HG02938 (cell line): ENCODE measurements at regions not wholly inside any gene's neighbourhood (a gene's known extent, or its start where the extent isn't known, plus 50 kb on each side); places are given as distances from the start of the nearest gene placed in this dataset.
"Not testable (repeated sequence)": the region's sequence is repeated elsewhere in the genome, so short reads cannot be mapped to it uniquely, and the experiment has no call there.

Source experiments
- ATAC-seq: cut with Tn5 transposase; IDR thresholded peaks from one replicate; pipeline ENCODE4 v1.9.1; 2021; ENCODE audit warnings: mild to moderate bottlenecking, moderate library complexity; ENCODE audit not compliant: unreplicated experiment

- no peak for ATAC-seq
Observed at GRCh38 chr7:20839196-20839735, 52.6 kb upstream of the SP8 start.

DNA sequence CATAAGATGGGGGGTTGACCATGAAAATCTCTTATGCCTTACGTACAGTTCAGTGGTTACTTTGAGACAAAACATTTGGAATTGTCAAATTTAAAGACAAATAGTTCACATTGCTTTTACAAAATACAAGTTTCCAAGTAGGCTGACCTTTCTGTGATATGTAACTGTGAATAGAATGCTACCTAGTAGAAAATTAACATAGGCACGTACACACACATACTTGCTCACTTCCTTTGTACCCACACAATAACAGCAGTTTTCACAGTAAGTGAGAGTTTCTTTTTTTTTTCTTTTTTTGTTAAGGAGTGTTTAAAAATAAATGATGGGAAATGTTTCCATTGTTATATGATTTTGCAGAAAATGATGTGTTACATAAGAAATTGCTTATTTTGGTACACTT is 53.3 kb upstream of the SP8 start:
- no peak for ATAC-seq

GRCh38 chr7:20846791-20847190 is 60.1 kb upstream of the SP8 start:
- ATAC-seq, result no peak

- ATAC-seq, result no peak
Observed at GRCh38 chr7:20858951-20859350, 72.3 kb upstream of the SP8 start.

GRCh38 chr7:20861468-20861867 is 74.8 kb upstream of the SP8 start:
- no peak for ATAC-seq

DNA sequence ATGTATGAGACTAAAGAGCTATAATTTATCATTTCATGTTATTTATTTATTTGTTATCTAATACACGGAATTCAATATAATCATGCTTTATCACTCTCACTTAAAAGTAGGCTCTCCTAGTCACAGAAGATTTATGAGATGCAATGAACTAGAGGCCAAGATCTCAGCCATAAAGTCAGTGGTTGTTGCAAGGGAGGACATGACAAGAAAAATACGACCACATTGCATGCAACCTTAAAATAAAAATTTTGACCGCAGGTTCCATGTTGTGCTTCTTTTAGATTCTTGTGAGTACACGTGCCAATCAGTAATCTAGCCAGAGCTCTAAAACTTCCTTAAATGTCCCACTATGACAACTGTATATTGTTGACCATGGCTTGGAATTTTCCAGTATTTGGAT is 75.9 kb upstream of the SP8 start:
- ATAC-seq, result no peak

DNA sequence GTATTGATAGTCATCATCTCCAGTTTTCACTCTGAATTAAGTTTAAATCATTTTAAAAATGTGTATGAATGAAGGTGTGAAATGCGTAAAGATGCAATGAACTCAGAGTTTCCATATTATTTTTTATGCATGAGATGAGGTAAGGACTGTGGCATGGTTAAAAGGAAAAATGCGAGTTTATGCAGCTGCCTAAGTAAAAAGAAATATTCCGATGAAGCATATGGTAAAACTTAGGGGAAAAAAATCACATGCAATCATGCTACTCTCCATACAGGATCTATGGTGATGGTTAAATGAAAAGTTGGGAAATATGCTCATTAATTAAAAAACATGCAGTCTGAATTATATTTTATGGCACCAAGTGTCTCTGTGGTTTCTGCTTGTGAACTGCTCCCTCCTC is 77.5 kb upstream of the SP8 start:
- no peak for ATAC-seq

GRCh38 chr7:20865684-20866083 is 79.0 kb upstream of the SP8 start:
- no peak for ATAC-seq

- no peak for ATAC-seq
Observed at GRCh38 chr7:20870977-20871376, 84.3 kb upstream of the SP8 start.

DNA sequence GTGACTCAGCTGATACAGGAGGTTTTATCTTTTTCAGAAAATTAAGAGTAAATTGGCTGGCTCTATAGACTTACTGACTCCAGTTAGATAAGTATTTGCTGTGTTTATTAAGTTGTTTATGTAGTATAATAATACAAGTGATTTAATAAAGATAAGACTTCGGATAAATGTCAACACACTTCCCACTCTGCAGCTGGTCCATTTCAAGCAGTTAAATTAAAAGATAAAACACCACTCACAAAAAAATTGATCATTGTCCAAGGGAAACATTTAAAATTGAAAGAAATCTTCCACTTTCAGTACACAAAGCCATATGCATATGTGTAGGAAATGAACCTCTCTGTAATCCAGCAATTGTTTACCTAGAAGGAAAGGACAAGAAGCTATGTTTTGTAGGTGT is 106.1 kb upstream of the SP8 start:
- ATAC-seq, result no peak

GRCh38 chr7:20894806-20895205 is 108.1 kb upstream of the SP8 start:
- no peak for ATAC-seq

DNA sequence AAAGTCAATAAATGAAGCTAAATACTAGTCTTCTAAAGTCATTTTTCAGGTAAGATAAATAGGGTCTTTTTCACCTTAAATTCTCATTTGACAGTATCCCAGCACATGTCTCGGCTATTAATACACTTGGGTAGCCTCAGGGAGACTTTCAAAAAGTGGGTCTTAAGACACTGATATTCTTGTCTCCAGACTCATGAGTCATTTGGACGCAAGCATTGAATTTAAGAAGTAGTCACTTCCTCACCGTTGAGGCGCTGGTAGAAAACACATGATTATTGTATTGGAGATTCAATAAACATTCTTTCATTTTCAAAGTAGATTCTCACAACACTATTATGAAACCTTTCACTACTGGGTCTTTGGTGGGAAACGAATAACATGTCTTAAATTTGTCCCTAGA is 108.9 kb upstream of the SP8 start:
- no peak for ATAC-seq

DNA sequence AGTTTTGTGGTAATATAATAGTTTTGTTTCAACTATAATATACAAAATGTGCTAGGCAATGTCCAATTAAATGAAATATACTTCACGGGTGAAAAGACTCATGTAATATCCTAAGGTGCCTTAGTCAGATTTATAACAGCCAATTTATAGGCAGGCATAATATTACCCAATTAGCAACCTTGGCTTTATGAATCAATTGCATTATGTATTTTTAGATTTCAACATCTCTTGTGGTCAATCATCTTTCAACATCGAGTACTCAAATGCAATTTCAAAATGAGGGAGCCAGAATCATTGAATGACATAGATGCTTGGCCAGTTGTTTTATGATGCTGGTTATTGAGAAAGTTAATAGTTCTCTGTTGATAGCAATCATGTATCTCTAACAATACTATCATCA is 110.3 kb upstream of the SP8 start:
- ATAC-seq, result no peak

DNA sequence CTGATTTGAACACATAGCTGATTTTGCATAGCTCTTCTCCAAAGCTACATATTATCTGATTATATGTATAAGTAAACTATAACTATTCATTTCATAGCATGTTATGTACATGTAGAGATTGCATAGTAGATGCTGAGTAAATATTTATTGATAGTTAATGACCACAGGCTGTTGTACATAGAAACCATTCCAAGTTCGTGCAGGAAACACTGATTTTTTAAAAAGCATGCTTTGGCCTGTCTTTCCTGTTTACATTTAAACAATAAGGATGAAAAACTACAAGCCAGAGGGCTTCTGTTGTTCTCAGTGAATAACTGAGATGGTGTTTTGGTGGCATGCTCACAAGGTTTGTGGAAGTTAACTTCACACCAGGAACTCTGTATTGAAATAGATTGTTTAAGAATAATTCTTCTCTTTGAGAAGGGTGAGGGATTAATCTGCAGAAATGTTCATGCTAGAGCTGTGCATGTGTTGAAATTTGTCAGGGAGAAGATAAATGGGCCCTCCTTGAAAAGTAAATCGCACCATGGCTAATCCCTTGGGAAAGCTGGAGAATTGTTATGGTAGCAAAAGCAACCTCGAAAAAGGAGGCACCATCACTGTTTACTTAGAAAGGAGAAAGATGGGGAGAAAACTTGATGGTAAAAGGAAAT is 120.2 kb upstream of the SP8 start:
- no peak for ATAC-seq

GRCh38 chr7:20911081-20911480 is 124.4 kb upstream of the SP8 start:
- no peak for ATAC-seq

DNA sequence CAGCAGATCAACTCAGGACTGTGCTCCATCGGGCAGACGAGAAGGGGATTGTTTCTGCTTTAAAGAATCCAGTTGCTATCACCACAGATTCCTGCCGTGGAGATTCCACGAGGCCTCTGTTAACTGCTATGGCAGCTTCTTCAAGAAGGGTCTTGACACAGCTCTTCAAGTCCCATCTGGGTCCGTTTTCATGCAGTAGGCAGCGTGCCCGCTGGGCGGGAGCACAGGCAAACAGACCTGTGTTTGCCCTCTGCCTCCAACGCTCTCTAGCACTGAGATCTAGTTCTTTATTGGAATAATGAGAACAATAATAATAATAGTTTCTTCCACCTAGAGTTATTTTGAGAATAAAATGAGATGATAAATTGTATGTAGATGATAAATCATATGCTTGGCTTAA is 127.2 kb upstream of the SP8 start:
- ATAC-seq, result no peak

DNA sequence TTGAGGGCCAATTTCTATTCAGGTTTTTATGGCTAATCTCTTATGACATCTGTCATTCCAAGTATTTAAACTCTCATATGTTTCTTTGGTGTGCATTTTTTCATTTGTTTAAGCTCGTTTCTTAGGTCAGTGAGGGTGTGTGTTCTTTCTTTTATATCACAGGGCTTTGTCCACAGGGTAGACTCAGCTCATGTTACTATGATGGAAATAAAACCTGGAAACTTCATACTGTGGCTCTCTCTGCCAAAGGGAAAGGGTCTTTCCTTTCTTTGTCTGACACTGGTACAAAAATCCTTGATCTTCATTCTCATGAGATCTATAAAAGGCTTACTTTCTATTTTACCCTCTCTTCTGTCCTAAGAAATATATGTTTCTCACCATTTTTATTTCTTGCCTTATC is 129.6 kb upstream of the SP8 start:
- ATAC-seq, result no peak

DNA sequence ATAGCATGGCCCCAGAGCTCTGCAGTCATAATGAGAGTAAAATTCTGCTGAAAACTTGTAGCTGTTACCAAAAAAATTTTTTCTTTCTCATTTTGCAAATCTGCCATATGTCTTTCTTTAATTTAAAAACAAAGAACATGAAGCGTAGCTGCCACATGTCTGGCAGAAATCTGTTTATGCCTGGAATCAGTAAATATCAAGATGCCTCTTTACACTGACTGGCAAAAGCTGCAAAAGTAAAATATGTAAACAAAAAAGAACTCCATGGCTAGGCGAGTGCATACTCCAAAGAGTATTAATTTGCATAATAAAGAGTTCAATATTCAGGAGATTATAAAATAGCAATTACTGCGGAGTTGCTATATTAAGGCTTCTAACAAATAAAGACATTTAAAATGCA is 130.9 kb upstream of the SP8 start:
- no peak for ATAC-seq

DNA sequence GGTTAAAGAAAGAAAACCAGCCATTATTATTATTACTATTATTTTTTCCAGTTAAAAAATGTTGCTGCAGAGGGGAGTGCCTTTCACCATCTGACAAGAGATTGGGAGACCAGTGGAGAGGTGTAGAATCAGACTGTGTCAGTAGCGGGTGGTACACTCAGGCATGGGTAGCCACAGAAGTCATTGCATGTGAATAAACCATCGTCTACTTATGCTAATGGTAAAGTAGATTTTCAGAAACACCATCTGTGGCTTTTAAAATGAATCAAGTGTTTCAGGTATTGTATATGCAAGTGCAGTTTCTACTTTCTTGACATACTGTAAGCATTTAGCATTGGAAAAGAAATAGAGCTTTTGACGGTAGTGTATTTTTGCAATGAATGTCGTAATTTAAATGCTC is 131.5 kb upstream of the SP8 start:
- ATAC-seq, result no peak

- not testable (repeated sequence) for ATAC-seq
Observed at GRCh38 chr7:20927178-20927577, 140.5 kb upstream of the SP8 start.

- ATAC-seq, result no peak
Observed at GRCh38 chr7:20927976-20928375, 141.3 kb upstream of the SP8 start.

GRCh38 chr7:20929199-20929598 is 142.5 kb upstream of the SP8 start:
- ATAC-seq, result no peak

GRCh38 chr7:20931739-20932138 is 145.1 kb upstream of the SP8 start:
- no peak for ATAC-seq
